Hepatocyte (in vitro differentiated cells): ENCODE measurements at regions not wholly inside any gene's neighbourhood (a gene's known extent, or its start where the extent isn't known, plus 50 kb on each side); places are given as distances from the start of the nearest gene placed in this dataset.

Experiments used
- DNase-seq: peaks from one replicate; pipeline ENCODE4 v3.0.0-alpha.2; 2016; ENCODE audit warnings: low spot score
- H2AFZ ChIP-seq: fragments of 200-600 bp; sonication (generic); 2 replicates; pipeline ENCODE4 v1.6.0; 2016; ENCODE audit warnings: antibody characterized with exemption, mild to moderate bottlenecking
- H3K27ac ChIP-seq: fragments of 200-600 bp; sonication (generic); 2 replicates; pipeline ENCODE4 v1.5.1; 2016; ENCODE audit warnings: mild to moderate bottlenecking
- H3K27me3 ChIP-seq: fragments of 200-600 bp; sonication (generic); 2 replicates; pipeline ENCODE4 v1.6.1; 2016
- H3K36me3 ChIP-seq: fragments of 200-600 bp; sonication (generic); replicated peaks from 2 replicates; pipeline ENCODE4 v1.5.1; 2016; ENCODE audit warnings: low read depth; ENCODE audit not compliant: insufficient read depth
- H3K4me1 ChIP-seq: fragments of 200-600 bp; sonication (generic); 2 replicates; pipeline ENCODE4 v1.5.1; 2016; ENCODE audit warnings: mild to moderate bottlenecking, moderate library complexity; ENCODE audit not compliant: insufficient read depth
- H3K4me2 ChIP-seq: fragments of 200-600 bp; sonication (generic); 2 replicates; pipeline ENCODE4 v1.6.0; 2016
- H3K4me3 ChIP-seq: fragments of 200-600 bp; sonication (generic); 2 replicates; pipeline ENCODE4 v1.5.1; 2016; ENCODE audit warnings: mild to moderate bottlenecking
- H3K79me2 ChIP-seq: fragments of 200-600 bp; sonication (generic); 2 replicates; pipeline ENCODE4 v1.6.0; 2017; ENCODE audit warnings: mild to moderate bottlenecking
- H3K9me2 ChIP-seq: fragments of 200-600 bp; sonication (generic); replicated peaks from 2 replicates; pipeline ENCODE4 v1.6.0; 2017; ENCODE audit warnings: mild to moderate bottlenecking; ENCODE audit not compliant: insufficient read depth
- H3K9me3 ChIP-seq: fragments of 200-600 bp; sonication (generic); 2 replicates; pipeline ENCODE4 v1.5.1; 2016; ENCODE audit warnings: low read depth, mild to moderate bottlenecking
- H4K20me1 ChIP-seq: fragments of 200-600 bp; sonication (generic); 2 replicates; pipeline ENCODE4 v1.6.0; 2016; ENCODE audit warnings: mild to moderate bottlenecking; ENCODE audit not compliant: insufficient read depth, poor library complexity, severe bottlenecking
- CTCF ChIP-seq: fragments of 200-600 bp; sonication (generic); IDR thresholded peaks from 2 replicates; pipeline ENCODE4 v1.5.1; 2016; ENCODE audit warnings: antibody characterized with exemption, mild to moderate bottlenecking; ENCODE audit not compliant: poor library complexity
- EZH2 ChIP-seq: fragments of 200-600 bp; sonication (generic); IDR thresholded peaks from 2 replicates; pipeline ENCODE4 v1.6.1; 2016; ENCODE audit warnings: antibody characterized with exemption, mild to moderate bottlenecking, borderline replicate concordance
- EZH2phosphoT487 ChIP-seq: fragments of 200-600 bp; sonication (generic); IDR thresholded peaks from one replicate; pipeline ENCODE4 v1.6.1; 2018; ENCODE audit warnings: antibody characterized with exemption, mild to moderate bottlenecking, low read depth, moderate library complexity; ENCODE audit not compliant: unreplicated experiment, severe bottlenecking
- WGBS: methylation state at CpG from one replicate; pipeline ENCODE4 v1.1.6; 2016; ENCODE audit warnings: low lambda C conversion rate; ENCODE audit errors: missing lambda C conversion rate; 5-methylcytosine and 5-hydroxymethylcytosine counted together

GRCh38 chr6:48278261-48278660, 167.3 kb upstream of the PTCHD4 start:
- H3K79me2 ChIP-seq, result no peaks in the 10 kb centered on the region
- WGBS, result 65% methylated on average over 1 of the region's 1 CpG
- no peak overlapping the region for H3K27ac ChIP-seq
- TF ChIP-seq EZH2, result no peak
- TF ChIP-seq CTCF, result no peak
- no peak for TF ChIP-seq EZH2phosphoT487
- no peaks in the 10 kb centered on the region for H3K9me2 ChIP-seq
- H3K4me2 ChIP-seq, result no peak overlapping the region
- H3K36me3 ChIP-seq, result no peaks in the 10 kb centered on the region
- no peak for DNase-seq
- no peaks in the 10 kb centered on the region for H3K27me3 ChIP-seq
- no peaks in the 10 kb centered on the region for H3K9me3 ChIP-seq
- H2AFZ ChIP-seq, result no peak overlapping the region
- H4K20me1 ChIP-seq, result no peaks in the 10 kb centered on the region
- no peak overlapping the region for H3K4me3 ChIP-seq
- no peaks in the 10 kb centered on the region for H3K4me1 ChIP-seq

GRCh38 chr6:48272518-48272917, 161.5 kb upstream of the PTCHD4 start:
- H3K4me3 ChIP-seq, result no peak overlapping the region
- H3K27ac ChIP-seq, result no peak overlapping the region
- H3K4me2 ChIP-seq, result no peak overlapping the region
- TF ChIP-seq EZH2phosphoT487 (no peak), CTCF (no peak), EZH2 (no peak)
- no peak overlapping the region for H2AFZ ChIP-seq
- H3K4me1 ChIP-seq, result no peaks in the 10 kb centered on the region
- WGBS, result 96% methylated on average over 1 of the region's 1 CpG
- H3K36me3 ChIP-seq, result no peaks in the 10 kb centered on the region
- H3K9me3 ChIP-seq, result no peaks in the 10 kb centered on the region
- no peaks in the 10 kb centered on the region for H4K20me1 ChIP-seq
- no peak for DNase-seq
- no peaks in the 10 kb centered on the region for H3K79me2 ChIP-seq
- no peaks in the 10 kb centered on the region for H3K9me2 ChIP-seq
- H3K27me3 ChIP-seq, result no peaks in the 10 kb centered on the region

DNA sequence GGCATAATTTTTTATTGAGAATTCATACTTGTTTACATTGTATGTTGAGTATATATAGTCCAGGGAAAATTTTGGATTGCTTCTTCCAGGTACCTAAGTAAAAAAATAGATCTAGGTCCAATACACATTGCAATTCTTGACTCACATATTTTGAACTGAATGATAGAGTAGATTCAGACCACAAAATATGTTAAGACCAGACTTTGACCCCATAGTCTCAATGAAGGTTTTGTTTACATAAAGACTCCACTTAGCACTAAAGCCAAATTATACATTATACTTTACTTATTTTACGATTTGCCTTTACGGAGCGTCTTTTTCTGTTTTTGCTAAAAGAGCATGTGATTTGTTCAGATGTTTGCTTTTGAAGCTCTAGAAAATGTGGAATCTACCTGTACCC, 144.1 kb upstream of the PTCHD4 start:
- Histone ChIP-seq H3K79me2 (no peaks in the 10 kb centered on the region), H3K27ac (no peak overlapping the region), H3K27me3 (no peaks in the 10 kb centered on the region), H3K9me2 (no peaks in the 10 kb centered on the region), H3K4me1 (peaks cover 7% of the 10 kb centered on the region), H3K36me3 (no peaks in the 10 kb centered on the region), H3K4me2 (no peak overlapping the region), H2AFZ (no peak overlapping the region), H3K4me3 (no peak overlapping the region), H4K20me1 (no peaks in the 10 kb centered on the region), H3K9me3 (no peaks in the 10 kb centered on the region)
- no peak for DNase-seq
- no peak for TF ChIP-seq EZH2phosphoT487
- no peak for TF ChIP-seq CTCF
- TF ChIP-seq EZH2, result no peak
- 36% methylated on average over 3 of the region's 3 CpGs for WGBS

DNA sequence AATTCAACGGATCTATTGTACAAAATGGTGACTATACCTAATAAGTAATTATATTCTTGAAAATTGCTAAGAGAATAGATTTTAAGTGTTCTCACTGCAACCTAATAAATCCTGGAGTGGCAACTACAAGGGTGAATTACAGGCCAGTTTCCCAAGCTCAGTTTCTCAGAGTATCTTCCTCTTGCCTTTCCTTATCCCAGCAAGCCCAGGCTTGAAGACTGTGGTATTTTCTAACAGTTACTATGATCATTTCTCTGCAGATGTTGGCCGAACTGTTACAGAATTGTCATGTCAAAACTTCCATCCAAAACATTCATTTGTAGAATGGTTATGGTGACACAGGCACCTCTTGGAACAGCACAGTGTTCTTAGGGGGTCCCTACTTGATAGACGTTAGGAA, 138.1 kb upstream of the PTCHD4 start:
- no peak overlapping the region for H3K27ac ChIP-seq
- WGBS, result 73% methylated on average over 3 of the region's 3 CpGs
- H4K20me1 ChIP-seq, result no peaks in the 10 kb centered on the region
- no peaks in the 10 kb centered on the region for H3K27me3 ChIP-seq
- H3K4me2 ChIP-seq, result no peak overlapping the region
- H3K9me2 ChIP-seq, result no peaks in the 10 kb centered on the region
- no peak overlapping the region for H3K4me3 ChIP-seq
- DNase-seq, result no peak
- no peaks in the 10 kb centered on the region for H3K9me3 ChIP-seq
- TF ChIP-seq EZH2phosphoT487, result no peak
- TF ChIP-seq CTCF, result no peak
- no peak for TF ChIP-seq EZH2
- no peaks in the 10 kb centered on the region for H3K79me2 ChIP-seq
- H3K4me1 ChIP-seq, result no peaks in the 10 kb centered on the region
- no peaks in the 10 kb centered on the region for H3K36me3 ChIP-seq
- no peak overlapping the region for H2AFZ ChIP-seq
